ENCODE measurements at regions not wholly inside any gene's neighbourhood (a gene's known extent, or its start where the extent isn't known, plus 50 kb on each side); places are given as distances from the start of the nearest gene placed in this dataset.
"Not testable (repeated sequence)": the region's sequence is repeated elsewhere in the genome, so short reads cannot be mapped to it uniquely, and the experiment has no call there.

- no peak for DNase-seq (ENCODE audit: low read depth in 2 of 2, low spot score in 1 of 2)
Measured at GRCh38 chr6:137623293-137623692, 129.1 kb upstream of the OLIG3 start.

GRCh38 chr6:137625100-137625661 is 131.0 kb upstream of the OLIG3 start:
- DNase-seq (ENCODE audit: low read depth in 2 of 2, low spot score in 1 of 2): no peak

GRCh38 chr6:137625808-137626207 is 131.6 kb upstream of the OLIG3 start:
- no peak for DNase-seq (ENCODE audit: low read depth in 2 of 2, low spot score in 1 of 2)

GRCh38 chr6:137630666-137631065 is 136.5 kb upstream of the OLIG3 start:
- no peak for DNase-seq (ENCODE audit: low read depth in 2 of 2, low spot score in 1 of 2)

GRCh38 chr6:137631323-137631722 is 137.1 kb upstream of the OLIG3 start:
- no peak for DNase-seq (ENCODE audit: low read depth in 2 of 2, low spot score in 1 of 2)

- DNase-seq (ENCODE audit: low read depth in 2 of 2, low spot score in 1 of 2): not testable (repeated sequence)
Measured at GRCh38 chr6:137634177-137634576, 140.0 kb upstream of the OLIG3 start.

- DNase-seq (ENCODE audit: low read depth in 2 of 2, low spot score in 1 of 2): no peak
Measured at GRCh38 chr6:137637121-137637520, 142.9 kb upstream of the OLIG3 start.

- DNase-seq (ENCODE audit: low read depth in 2 of 2, low spot score in 1 of 2): no peak
Measured at GRCh38 chr6:137638926-137639706, 144.9 kb upstream of the OLIG3 start.

- no peak for DNase-seq (ENCODE audit: low read depth in 2 of 2, low spot score in 1 of 2)
Measured at GRCh38 chr6:137640086-137640485, 145.9 kb upstream of the OLIG3 start.

GRCh38 chr6:137641474-137642077 is 147.4 kb upstream of the OLIG3 start:
- peak; percentile 20 to 32 for DNase-seq (ENCODE audit: low read depth in 2 of 2, low spot score in 1 of 2)

- DNase-seq (ENCODE audit: low read depth in 2 of 2, low spot score in 1 of 2): not testable (repeated sequence)
Measured at GRCh38 chr6:137643210-137643609, 149.0 kb upstream of the OLIG3 start.

- DNase-seq (ENCODE audit: low read depth in 2 of 2, low spot score in 1 of 2): not testable (repeated sequence)
Measured at GRCh38 chr6:137643644-137644043, 149.4 kb upstream of the OLIG3 start.

GRCh38 chr6:137645850-137646249 is 151.7 kb upstream of the OLIG3 start:
- DNase-seq (ENCODE audit: low read depth in 2 of 2, low spot score in 1 of 2): no peak

- no peak for DNase-seq (ENCODE audit: low read depth in 2 of 2, low spot score in 1 of 2)
Measured at GRCh38 chr6:137646484-137646883, 152.3 kb upstream of the OLIG3 start.

- no peak for DNase-seq (ENCODE audit: low read depth in 2 of 2, low spot score in 1 of 2)
Measured at GRCh38 chr6:137647762-137648447, 153.7 kb upstream of the OLIG3 start.

GRCh38 chr6:137650720-137651119 is 156.5 kb upstream of the OLIG3 start:
- no peak for DNase-seq (ENCODE audit: low read depth in 2 of 2, low spot score in 1 of 2)

GRCh38 chr6:137651178-137651577 is 157.0 kb upstream of the OLIG3 start:
- DNase-seq (ENCODE audit: low read depth in 2 of 2, low spot score in 1 of 2): no peak

- no peak for DNase-seq (ENCODE audit: low read depth in 2 of 2, low spot score in 1 of 2)
Measured at GRCh38 chr6:137651591-137652335, 157.6 kb upstream of the OLIG3 start.

- no peak for DNase-seq (ENCODE audit: low read depth in 2 of 2, low spot score in 1 of 2)
Measured at GRCh38 chr6:137652961-137653705, 158.9 kb upstream of the OLIG3 start.

GRCh38 chr6:137653706-137654059 is 159.5 kb upstream of the OLIG3 start:
- no peak for DNase-seq (ENCODE audit: low read depth in 2 of 2, low spot score in 1 of 2)
